Activated CD4-positive, alpha-beta T cell treated with anti-CD3 and anti-CD28 coated beads, Interleukin-2, amount 10 ng/mL, durations not matched to agents 7 days and 5 days (primary cell): ENCODE measurements at regions not wholly inside any gene's neighbourhood (a gene's known extent, or its start where the extent isn't known, plus 50 kb on each side); places are given as distances from the start of the nearest gene placed in this dataset.

Experiments used
- CTCF ChIA-PET: fragments of 350-600 bp; sonication (Branson Sonifier 250); formaldehyde crosslinking; loops from one replicate; lab custom pipeline; 2021; ENCODE audit warnings: antibody characterized with exemption; lab: Charles Lee
- POLR2A ChIA-PET: fragments of 350-600 bp; sonication (Branson Sonifier 250); formaldehyde crosslinking; loops from one replicate; lab custom pipeline; 2021; ENCODE audit warnings: antibody characterized with exemption; lab: Charles Lee
- DNase-seq: peaks from one replicate; pipeline ENCODE4 v3.0.0-alpha.2; 2020
- H3K27ac Mint-ChIP-seq: one replicate; pipeline ENCODE4 v1.8.0; 2021; ENCODE audit warnings: mild to moderate bottlenecking, moderate library complexity, mixed read lengths
- H3K27me3 Mint-ChIP-seq: one replicate; pipeline ENCODE4 v1.8.0; 2021; ENCODE audit warnings: mixed read lengths
- H3K36me3 Mint-ChIP-seq: one replicate; pipeline ENCODE4 v1.8.0; 2021; ENCODE audit warnings: low read depth, mixed read lengths
- H3K4me1 Mint-ChIP-seq: one replicate; pipeline ENCODE4 v1.8.0; 2021; ENCODE audit warnings: mixed read lengths
- H3K4me3 Mint-ChIP-seq: one replicate; pipeline ENCODE4 v1.8.0; 2021; ENCODE audit warnings: mild to moderate bottlenecking, moderate library complexity, mixed read lengths
- H3K9me3 Mint-ChIP-seq: one replicate; pipeline ENCODE4 v1.8.0; 2021; ENCODE audit warnings: mixed read lengths

DNA sequence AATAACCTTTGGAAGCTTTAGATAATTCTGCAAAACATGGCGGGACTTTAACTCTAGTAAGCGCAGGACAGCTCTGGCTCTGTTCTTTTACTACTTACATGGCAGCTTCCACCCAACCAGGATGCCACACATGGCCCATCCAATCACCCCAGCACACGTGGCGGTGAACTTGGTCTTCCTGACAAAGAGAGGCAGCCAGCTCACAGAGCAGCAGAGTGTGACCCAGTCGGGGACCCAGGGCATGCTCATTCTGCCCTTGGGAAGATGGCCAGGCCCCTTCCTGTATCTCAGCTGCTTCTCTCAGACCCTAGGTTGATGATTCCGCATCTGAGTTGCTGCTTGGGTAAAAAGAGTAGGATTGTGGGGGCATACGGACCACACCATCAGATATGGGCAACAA is 172.1 kb downstream of the USP12 start:
- Mint-ChIP-seq H3K27ac (no peak overlapping the region), H3K4me3 (no peak overlapping the region), H3K36me3 (no peaks in the 10 kb centered on the region), H3K27me3 (peaks cover 23% of the 10 kb centered on the region), H3K4me1 (peaks cover 8% of the 10 kb centered on the region), H3K9me3 (no peaks in the 10 kb centered on the region)
- CTCF ChIA-PET: interaction anchor here (1.0 kb wide), 1 partner anchor 14 kb away, joined by 3 read pairs; no protein-coding TSS in a partner anchor
- no peak for DNase-seq
- POLR2A ChIA-PET: no interaction called here

- Mint-ChIP-seq H3K27ac (no peak overlapping the region), H3K36me3 (no peaks in the 10 kb centered on the region), H3K9me3 (no peaks in the 10 kb centered on the region), H3K27me3 (peaks cover 23% of the 10 kb centered on the region), H3K4me1 (peaks cover 8% of the 10 kb centered on the region), H3K4me3 (no peak overlapping the region)
- DNase-seq: no peak
- ChIA-PET POLR2A (no interaction called here), CTCF (interaction anchor here (0.6 kb wide), 1 partner anchor 13 kb away, joined by 3 read pairs; no protein-coding TSS in a partner anchor)
Observed at GRCh38 chr13:26998292-26998691, 173.3 kb downstream of the USP12 start.

DNA sequence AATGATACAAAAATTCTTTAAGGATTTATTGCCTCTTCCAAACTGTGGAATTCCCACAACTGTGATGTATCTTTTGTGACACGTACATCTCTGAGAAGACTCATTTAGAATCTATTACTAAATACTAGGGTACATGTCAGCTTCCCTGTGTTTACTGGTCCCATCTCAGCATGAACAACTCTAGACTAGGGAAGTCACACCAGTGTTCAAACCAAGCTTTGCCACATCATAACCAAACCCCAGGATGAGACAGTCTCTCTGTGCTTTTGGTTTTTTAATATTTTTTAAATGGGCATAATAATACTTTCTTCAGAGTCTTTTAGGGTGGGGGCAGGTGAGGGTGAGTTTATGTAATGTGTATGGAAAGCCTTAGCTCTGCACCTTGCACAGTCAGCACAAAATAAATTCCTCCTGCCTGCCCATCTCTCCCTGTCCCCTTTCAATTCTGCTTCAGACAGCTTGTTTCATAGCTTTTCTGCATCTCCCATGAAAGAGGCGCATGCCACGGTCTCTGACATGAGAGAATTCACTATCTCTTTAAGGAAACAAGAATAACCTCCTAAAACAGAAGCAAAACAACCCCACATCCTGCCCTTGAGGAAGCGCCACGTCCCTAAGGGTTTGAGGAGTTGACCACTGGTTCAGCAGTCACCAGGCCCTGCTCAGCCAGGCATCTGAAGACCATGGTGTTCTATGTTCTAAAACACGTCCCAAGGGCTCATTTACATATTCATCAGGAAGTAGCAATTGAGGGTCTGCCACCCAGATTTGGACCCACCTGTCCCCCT is 174.5 kb downstream of the USP12 start:
- Mint-ChIP-seq H3K36me3 (no peaks in the 10 kb centered on the region), H3K4me3 (no peak overlapping the region), H3K4me1 (peaks cover 8% of the 10 kb centered on the region), H3K27ac (no peak overlapping the region), H3K9me3 (no peaks in the 10 kb centered on the region), H3K27me3 (peaks cover 23% of the 10 kb centered on the region)
- ChIA-PET POLR2A (no interaction called here), CTCF (interaction anchor here (0.6 to 1.4 kb wide), 3 partner anchors 12 to 1572 kb away, joined by 3 to 5 read pairs (median 5); no protein-coding TSS in a partner anchor)
- no peak for DNase-seq

- CTCF ChIA-PET: no interaction called here
- Mint-ChIP-seq H3K27ac (no peak overlapping the region), H3K4me3 (no peak overlapping the region), H3K27me3 (peaks cover 14% of the 10 kb centered on the region), H3K9me3 (no peaks in the 10 kb centered on the region), H3K4me1 (peaks cover 8% of the 10 kb centered on the region), H3K36me3 (no peaks in the 10 kb centered on the region)
- POLR2A ChIA-PET: no interaction called here
- DNase-seq: no peak
Observed at GRCh38 chr13:26995159-26995558, 176.5 kb downstream of the USP12 start.

- no peak overlapping the region for H3K4me3 Mint-ChIP-seq
- peaks cover 12% of the 10 kb centered on the region for H3K27me3 Mint-ChIP-seq
- H3K9me3 Mint-ChIP-seq: no peaks in the 10 kb centered on the region
- CTCF ChIA-PET: interaction anchor here (1.0 to 1.8 kb wide), 3 partner anchors 8 to 273 kb away, joined by 4 to 6 read pairs (median 4); no protein-coding TSS in a partner anchor
- no peak for DNase-seq
- POLR2A ChIA-PET: no interaction called here
- H3K27ac Mint-ChIP-seq: no peak overlapping the region
- no peaks in the 10 kb centered on the region for H3K36me3 Mint-ChIP-seq
- H3K4me1 Mint-ChIP-seq: peaks cover 8% of the 10 kb centered on the region
Observed at GRCh38 chr13:26993780-26994179, 177.8 kb downstream of the USP12 start.

- H3K4me1 Mint-ChIP-seq: peaks cover 8% of the 10 kb centered on the region
- DNase-seq: no peak
- H3K27ac Mint-ChIP-seq: no peak overlapping the region
- ChIA-PET POLR2A (no interaction called here), CTCF (interaction anchor here (0.6 to 1.8 kb wide), 4 partner anchors 8 to 1071 kb away, joined by 3 to 6 read pairs (median 4); no protein-coding TSS in a partner anchor)
- H3K36me3 Mint-ChIP-seq: no peaks in the 10 kb centered on the region
- no peak overlapping the region for H3K4me3 Mint-ChIP-seq
- H3K27me3 Mint-ChIP-seq: peaks cover 12% of the 10 kb centered on the region
- H3K9me3 Mint-ChIP-seq: no peaks in the 10 kb centered on the region
Observed at GRCh38 chr13:26992951-26993719, 178.5 kb downstream of the USP12 start.

DNA sequence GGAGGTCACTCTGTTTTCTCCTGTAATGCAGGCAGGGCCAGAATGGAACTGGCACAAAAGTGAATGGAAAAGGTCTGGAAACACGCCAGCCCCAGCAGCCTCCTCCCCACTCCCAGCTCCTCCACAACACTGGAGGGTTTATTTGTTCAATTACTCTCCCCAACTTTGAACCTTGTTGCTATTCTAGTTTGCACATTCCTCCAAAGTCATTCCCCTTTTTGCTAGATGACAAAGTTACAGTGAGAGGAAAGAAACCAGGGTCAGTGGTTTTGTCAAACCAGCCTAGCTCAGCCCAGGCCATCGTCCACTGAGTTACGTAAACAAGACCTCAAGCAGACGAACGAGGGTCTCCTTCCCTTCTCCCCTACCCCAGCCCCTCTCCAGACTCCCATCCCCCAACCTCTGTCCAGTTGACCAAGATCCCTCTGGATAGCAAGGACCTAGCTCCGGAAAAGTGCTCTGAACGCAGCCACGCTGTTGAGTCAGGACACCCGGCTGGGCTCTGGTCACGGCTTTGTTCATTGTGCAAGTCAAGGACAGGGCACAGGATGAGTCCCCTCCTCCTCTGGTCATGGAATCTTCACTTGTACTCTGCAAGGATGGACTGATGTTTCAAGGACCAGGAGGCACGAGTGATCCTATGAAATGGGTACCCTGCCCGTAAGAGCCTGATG is 180.0 kb downstream of the USP12 start:
- Mint-ChIP-seq H3K9me3 (no peaks in the 10 kb centered on the region), H3K27me3 (peaks cover 13% of the 10 kb centered on the region), H3K4me1 (no peaks in the 10 kb centered on the region), H3K36me3 (no peaks in the 10 kb centered on the region), H3K27ac (no peak overlapping the region), H3K4me3 (no peak overlapping the region)
- no peak for DNase-seq
- ChIA-PET CTCF (no interaction called here), POLR2A (no interaction called here)

- ChIA-PET POLR2A (no interaction called here), CTCF (interaction anchor here (0.9 kb wide), 1 partner anchor 16 kb away, joined by 4 read pairs; no protein-coding TSS in a partner anchor)
- Mint-ChIP-seq H3K4me1 (peaks cover 4% of the 10 kb centered on the region), H3K9me3 (no peaks in the 10 kb centered on the region), H3K4me3 (no peak overlapping the region), H3K27ac (peak overlapping the region; percentile 60), H3K36me3 (no peaks in the 10 kb centered on the region), H3K27me3 (peaks cover 4% of the 10 kb centered on the region)
- no peak for DNase-seq
Observed at GRCh38 chr13:26989957-26990713, 181.5 kb downstream of the USP12 start.

DNA sequence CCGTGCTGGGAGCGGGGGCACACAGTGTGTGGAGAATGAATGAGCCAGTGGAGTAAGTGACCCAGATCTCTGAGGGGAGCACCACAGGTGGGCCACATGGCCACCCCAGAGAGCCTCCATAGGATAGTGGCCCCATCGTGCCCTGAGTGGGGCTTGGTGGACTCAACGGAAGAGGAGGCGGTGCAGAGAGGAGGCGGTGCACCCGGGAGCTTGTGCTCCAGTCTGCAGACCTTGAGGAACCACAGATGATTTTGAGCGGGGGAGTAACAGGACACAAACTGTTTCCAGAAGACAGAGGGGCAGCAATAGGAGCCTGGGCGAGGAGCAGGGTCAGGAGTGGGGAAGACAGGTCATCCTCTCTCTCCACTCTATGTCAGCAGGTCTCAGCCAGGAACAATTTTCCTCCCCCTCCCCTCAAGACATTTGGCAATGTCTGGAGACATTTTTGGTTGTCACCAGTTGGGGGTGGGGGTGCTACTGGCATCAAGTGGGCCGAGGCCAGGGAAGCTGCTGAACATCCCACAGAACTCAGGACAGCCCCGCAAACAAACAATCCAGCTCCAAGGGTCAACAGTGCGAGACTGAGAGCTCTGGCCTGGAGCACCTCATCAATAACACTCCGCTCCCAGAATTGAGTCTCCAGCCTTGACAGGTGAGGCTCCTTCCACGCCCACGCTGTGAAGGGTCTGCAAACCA is 182.2 kb downstream of the USP12 start:
- no peak for DNase-seq
- no peaks in the 10 kb centered on the region for H3K36me3 Mint-ChIP-seq

GRCh38 chr13:26988059-26988769 is 183.4 kb downstream of the USP12 start:
- no peaks in the 10 kb centered on the region for H3K36me3 Mint-ChIP-seq
- ChIA-PET POLR2A (no interaction called here), CTCF (interaction anchor here (1.3 to 2.4 kb wide), 3 partner anchors 144 to 374 kb away, joined by 3 to 11 read pairs (median 9); no protein-coding TSS in a partner anchor)
- peaks cover 9% of the 10 kb centered on the region for H3K4me1 Mint-ChIP-seq
- H3K27ac Mint-ChIP-seq: no peak overlapping the region
- peaks cover 3% of the 10 kb centered on the region for H3K27me3 Mint-ChIP-seq
- no peaks in the 10 kb centered on the region for H3K9me3 Mint-ChIP-seq
- no peak for DNase-seq
- H3K4me3 Mint-ChIP-seq: no peak overlapping the region

More for the DNA sequence above, 182.2 kb downstream of the USP12 start:
- ChIA-PET POLR2A (no interaction called here), CTCF (interaction anchor here (0.9 kb wide), 1 partner anchor 17 kb away, joined by 4 read pairs; no protein-coding TSS in a partner anchor)
- H3K4me3 Mint-ChIP-seq: no peak overlapping the region
- H3K27ac Mint-ChIP-seq: no peak overlapping the region
- peaks cover 5% of the 10 kb centered on the region for H3K4me1 Mint-ChIP-seq
- peaks cover 3% of the 10 kb centered on the region for H3K27me3 Mint-ChIP-seq
- no peaks in the 10 kb centered on the region for H3K9me3 Mint-ChIP-seq

- H3K36me3 Mint-ChIP-seq: no peaks in the 10 kb centered on the region
- ChIA-PET CTCF (interaction anchor here (0.9 to 2.4 kb wide), 4 partner anchors 145 to 374 kb away, joined by 3 to 11 read pairs (median 6); no protein-coding TSS in a partner anchor), POLR2A (no interaction called here)
- peaks cover 12% of the 10 kb centered on the region for H3K4me1 Mint-ChIP-seq
- no peak overlapping the region for H3K27ac Mint-ChIP-seq
- no peak overlapping the region for H3K4me3 Mint-ChIP-seq
- H3K9me3 Mint-ChIP-seq: no peaks in the 10 kb centered on the region
- DNase-seq: no peak
- peaks cover 3% of the 10 kb centered on the region for H3K27me3 Mint-ChIP-seq
Observed at GRCh38 chr13:26987486-26988013, 184.1 kb downstream of the USP12 start.
